HepG2 (cell line): ENCODE measurements at regions not wholly inside any gene's neighbourhood (a gene's known extent, or its start where the extent isn't known, plus 50 kb on each side); places are given as distances from the start of the nearest gene placed in this dataset.

Experiments
- AFF4 ChIP-seq: sonication (generic); formaldehyde crosslinking; IDR thresholded peaks from 2 replicates; pipeline ENCODE4 v1.4.0; 2020; ENCODE audit warnings: missing genetic modification reagents
- AKNA ChIP-seq: sonication (generic); formaldehyde crosslinking; IDR thresholded peaks from 2 replicates; pipeline ENCODE4 v1.4.0; 2020; ENCODE audit warnings: missing genetic modification reagents, borderline replicate concordance
- BRF2 ChIP-seq: sonication (generic); formaldehyde crosslinking; IDR thresholded peaks from 2 replicates; pipeline ENCODE4 v1.8.1; 2022; ENCODE audit warnings: mild to moderate bottlenecking, missing genetic modification reagents
- CBX1 ChIP-seq: IDR thresholded peaks from one replicate; pipeline ENCODE4 v1.6.1; 2016; ENCODE audit warnings: antibody characterized with exemption, low read depth
- ELF1 ChIP-seq: sonication (generic); formaldehyde crosslinking; IDR thresholded peaks from 2 replicates; pipeline ENCODE4 v1.4.0; 2020; ENCODE audit warnings: missing genetic modification reagents
- FOXK2 ChIP-seq: fragments of 450-650 bp; IDR thresholded peaks from 2 replicates; pipeline ENCODE4 v1.6.1; 2016
- GLI4 ChIP-seq: sonication (generic); formaldehyde crosslinking; IDR thresholded peaks from 2 replicates; pipeline ENCODE4 v1.5.1; 2020; ENCODE audit warnings: missing genetic modification reagents, mild to moderate bottlenecking, moderate library complexity, borderline replicate concordance
- HDAC2 ChIP-seq: sonication (generic); formaldehyde crosslinking; IDR thresholded peaks from 2 replicates; pipeline ENCODE4 v1.4.0; 2020; ENCODE audit warnings: missing genetic modification reagents
- HIVEP1 ChIP-seq: sonication (generic); formaldehyde crosslinking; IDR thresholded peaks from 2 replicates; pipeline ENCODE4 v1.4.0; 2020; ENCODE audit warnings: mild to moderate bottlenecking, missing genetic modification reagents
- JUND ChIP-seq: sonication (generic); formaldehyde crosslinking; IDR thresholded peaks from 2 replicates; pipeline ENCODE4 v1.8.0; 2022; ENCODE audit warnings: mild to moderate bottlenecking, missing genetic modification reagents
- MAZ ChIP-seq, 2 experiments: sonication (generic) in 1 of 2; formaldehyde crosslinking in 1 of 2; IDR thresholded peaks; 2 replicates each; pipeline versions ENCODE4 v1.5.0 to v1.6.1; 2012 to 2020; ENCODE audit warnings: low read depth in 2 of 2, mild to moderate bottlenecking in 2 of 2, borderline replicate concordance in 1 of 2, improper control_type of control experiment in 1 of 2, low read length in 1 of 2, missing genetic modification reagents in 1 of 2, moderate library complexity in 1 of 2
- PCBP1 ChIP-seq: fragments of 200-400 bp; formaldehyde crosslinking; IDR thresholded peaks from 2 replicates; pipeline ENCODE4 v1.6.1; 2017; ENCODE audit warnings: mild to moderate bottlenecking, low read depth, low read length, borderline replicate concordance
- POLR2AphosphoS2 ChIP-seq: IDR thresholded peaks from 2 replicates; pipeline ENCODE4 v1.6.1; 2011; ENCODE audit warnings: low read depth, low read length, improper control_type of control experiment
- PTBP1 ChIP-seq: fragments of 200-400 bp; formaldehyde crosslinking; IDR thresholded peaks from 2 replicates; pipeline ENCODE4 v1.6.1; 2018; ENCODE audit warnings: low read length, low read depth; ENCODE audit not compliant: poor library complexity, severe bottlenecking
- SMARCE1 ChIP-seq: fragments of 450-650 bp; IDR thresholded peaks from 2 replicates; pipeline ENCODE4 v1.6.1; 2017; ENCODE audit warnings: borderline replicate concordance
- ZC3H13 ChIP-seq: sonication (generic); formaldehyde crosslinking; IDR thresholded peaks from 2 replicates; pipeline ENCODE4 v1.8.1; 2023; ENCODE audit warnings: mild to moderate bottlenecking, missing genetic modification reagents, moderate library complexity
- ZNF17 ChIP-seq: sonication (generic); formaldehyde crosslinking; IDR thresholded peaks from 2 replicates; pipeline ENCODE4 v1.5.0; 2020; ENCODE audit warnings: mild to moderate bottlenecking, missing genetic modification reagents
- ZNF282 ChIP-seq: fragments of 450-650 bp; IDR thresholded peaks from 2 replicates; pipeline ENCODE4 v1.6.1; 2018; ENCODE audit not compliant: partially characterized antibody
- ZNF607 ChIP-seq: sonication (generic); formaldehyde crosslinking; IDR thresholded peaks from 2 replicates; pipeline ENCODE4 v1.5.1; 2020; ENCODE audit warnings: missing genetic modification reagents, mild to moderate bottlenecking, borderline replicate concordance
- ZNF639 ChIP-seq: conservative IDR thresholded peaks from 2 replicates; pipeline ENCODE4 v1.6.1; 2018; ENCODE audit warnings: missing genetic modification reagents
- ZNF652 ChIP-seq: IDR thresholded peaks from 2 replicates; pipeline ENCODE4 v1.6.1; 2016; ENCODE audit warnings: low read depth, borderline replicate concordance

GRCh38 chr2:175461839-175462238 lies 280.3 kb upstream of the ATP5MC3 start (continued):
- no peak; the same call in 1 of the 2 replicates for TF ChIP-seq ZNF607 (CRISPR knock-in tag)
- TF ChIP-seq SMARCE1 = no peak
- TF ChIP-seq ZNF652 (CRISPR knock-in tag) = no peak
- TF ChIP-seq FOXK2 = 0 out of 2 replicates have a peak, but pooled peaks have one; percentile 31
- TF ChIP-seq PCBP1 = no peak
- peak; percentile 25; the same call in 1 of the 2 replicates for TF ChIP-seq JUND (CRISPR knock-in tag)
- no peak for TF ChIP-seq BRF2 (CRISPR knock-in tag)
- TF ChIP-seq ZNF282 = no peak
- no peak for TF ChIP-seq HIVEP1 (CRISPR knock-in tag)
- no peak for TF ChIP-seq AKNA
- TF ChIP-seq MAZ (IDR thresholded peaks at IDR 0.05; ENCODE audit: borderline replicate concordance, low read depth, low read length) = no peak
- no peak for TF ChIP-seq MAZ (CRISPR knock-in tag; IDR thresholded peaks at IDR 0.05; ENCODE audit: low read depth)
- no peak for TF ChIP-seq ZC3H13 (CRISPR knock-in tag)
- TF ChIP-seq HDAC2 (CRISPR knock-in tag) = peak; percentile 74
- TF ChIP-seq ZNF17 (CRISPR knock-in tag) = 0 out of 2 replicates have a peak, but pooled peaks have one; percentile 60
- no peak for TF ChIP-seq POLR2AphosphoS2
- no peak for TF ChIP-seq ZNF639
- TF ChIP-seq GLI4 = no peak
- no peak for TF ChIP-seq AFF4
- TF ChIP-seq ELF1 = peak; percentile 83
- no peak for TF ChIP-seq PTBP1
- TF ChIP-seq CBX1 = no peak
